ENCODE measurements at regions not wholly inside any gene's neighbourhood (a gene's known extent, or its start where the extent isn't known, plus 50 kb on each side); places are given as distances from the start of the nearest gene placed in this dataset.

GRCh38 chr16:80375973-80376372, 164.8 kb upstream of the DYNLRB2 start:
- TF ChIP-seq, protein P1, sequence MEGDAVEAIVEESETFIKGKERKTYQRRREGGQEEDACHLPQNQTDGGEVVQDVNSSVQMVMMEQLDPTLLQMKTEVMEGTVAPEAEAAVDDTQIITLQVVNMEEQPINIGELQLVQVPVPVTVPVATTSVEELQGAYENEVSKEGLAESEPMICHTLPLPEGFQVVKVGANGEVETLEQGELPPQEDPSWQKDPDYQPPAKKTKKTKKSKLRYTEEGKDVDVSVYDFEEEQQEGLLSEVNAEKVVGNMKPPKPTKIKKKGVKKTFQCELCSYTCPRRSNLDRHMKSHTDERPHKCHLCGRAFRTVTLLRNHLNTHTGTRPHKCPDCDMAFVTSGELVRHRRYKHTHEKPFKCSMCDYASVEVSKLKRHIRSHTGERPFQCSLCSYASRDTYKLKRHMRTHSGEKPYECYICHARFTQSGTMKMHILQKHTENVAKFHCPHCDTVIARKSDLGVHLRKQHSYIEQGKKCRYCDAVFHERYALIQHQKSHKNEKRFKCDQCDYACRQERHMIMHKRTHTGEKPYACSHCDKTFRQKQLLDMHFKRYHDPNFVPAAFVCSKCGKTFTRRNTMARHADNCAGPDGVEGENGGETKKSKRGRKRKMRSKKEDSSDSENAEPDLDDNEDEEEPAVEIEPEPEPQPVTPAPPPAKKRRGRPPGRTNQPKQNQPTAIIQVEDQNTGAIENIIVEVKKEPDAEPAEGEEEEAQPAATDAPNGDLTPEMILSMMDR (IDR thresholded peaks at IDR 0.05) = no peak
- TF ChIP-seq POLR2A (IDR thresholded peaks at IDR 0.05) = no peak
- no peak for TF ChIP-seq EP300 (IDR thresholded peaks at IDR 0.05)
